COLO829 (cell line): ENCODE measurements at regions not wholly inside any gene's neighbourhood (a gene's known extent, or its start where the extent isn't known, plus 50 kb on each side); places are given as distances from the start of the nearest gene placed in this dataset.

Experiments used
- DNase-seq: peaks from one replicate; pipeline ENCODE4 v3.0.0; 2012; ENCODE audit warnings: low spot score

GRCh38 chr12:25714198-25714984 lies 161.3 kb upstream of the LMNTD1 start:
- no peak for DNase-seq

GRCh38 chr12:25715102-25715501 lies 162.0 kb upstream of the LMNTD1 start:
- no peak for DNase-seq

DNA sequence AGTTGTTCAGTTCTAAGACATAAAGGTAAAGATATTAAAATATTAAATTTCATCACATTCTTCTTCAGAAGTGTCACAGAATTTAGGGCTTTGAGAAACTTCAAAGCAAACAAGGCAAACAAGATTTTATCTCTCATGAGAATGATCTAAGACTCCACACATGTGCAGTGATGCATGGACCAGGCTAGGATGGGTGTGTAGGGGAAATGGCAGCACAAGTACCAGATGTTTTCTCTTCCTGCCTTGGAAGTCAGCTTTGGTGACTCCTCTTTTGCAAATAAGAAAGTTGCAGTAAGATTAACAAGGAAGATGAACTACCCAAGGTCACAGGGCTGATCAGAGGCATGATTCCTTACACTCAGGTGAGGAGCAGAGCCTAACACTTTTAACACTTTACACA lies 163.8 kb upstream of the LMNTD1 start:
- DNase-seq, result no peak

GRCh38 chr12:25717552-25717951 lies 164.5 kb upstream of the LMNTD1 start:
- DNase-seq, result no peak

DNA sequence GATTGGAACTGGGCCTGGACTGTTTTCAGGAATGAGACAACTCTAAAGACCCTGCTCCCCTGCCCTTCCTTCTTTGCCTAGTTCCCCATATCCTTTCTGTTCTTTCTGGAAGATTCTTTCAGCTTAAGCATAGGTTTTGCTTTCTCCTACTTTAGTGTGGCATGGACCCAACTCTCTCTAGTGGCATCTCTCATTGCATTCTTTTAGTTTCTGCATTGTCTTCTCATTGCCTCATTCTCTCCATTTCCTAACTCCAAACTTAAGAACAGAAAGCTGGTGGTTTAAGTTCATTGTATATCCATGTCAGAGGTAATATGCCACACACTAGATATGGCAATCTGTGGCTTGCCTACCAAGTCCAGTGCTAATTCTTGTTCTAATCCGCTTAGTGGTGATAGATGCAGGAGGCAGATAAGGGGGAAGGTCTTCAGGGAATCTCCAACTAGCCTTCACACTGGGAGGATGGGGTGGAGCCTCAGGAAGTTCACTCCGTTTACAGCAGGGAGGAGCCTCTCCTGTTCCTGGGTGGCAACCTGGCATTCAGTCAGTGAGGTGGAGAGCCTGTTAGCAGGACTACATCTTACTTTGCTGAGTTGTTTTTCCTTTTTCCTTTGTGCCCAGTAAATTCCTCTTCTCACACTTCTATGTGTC lies 165.1 kb upstream of the LMNTD1 start:
- DNase-seq, result no peak

- DNase-seq, result no peak
These were observed 166.4 kb upstream of the LMNTD1 start for GRCh38 chr12:25719505-25719904.

DNA sequence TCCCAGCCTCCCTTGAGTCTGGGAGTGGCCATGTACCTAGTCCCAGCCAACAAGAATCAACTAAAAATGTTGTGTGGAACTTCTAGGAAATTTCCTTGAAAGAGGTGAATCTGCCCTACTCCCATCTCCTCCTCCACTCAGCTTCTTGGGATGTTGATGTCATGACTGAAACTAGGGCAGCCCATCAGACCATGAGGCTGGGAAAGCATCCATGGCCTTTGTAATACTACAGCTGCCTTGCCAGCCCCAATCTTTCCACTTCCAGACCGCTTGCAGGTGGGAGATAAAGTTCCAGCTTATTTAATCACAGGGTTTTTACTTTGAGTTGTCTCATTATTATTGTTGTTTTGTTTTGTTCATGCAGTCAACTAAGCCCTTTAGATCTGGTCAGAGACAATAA lies 170.3 kb upstream of the LMNTD1 start:
- no peak for DNase-seq

- no peak for DNase-seq
These were observed 170.9 kb upstream of the LMNTD1 start for GRCh38 chr12:25723921-25724491.

DNA sequence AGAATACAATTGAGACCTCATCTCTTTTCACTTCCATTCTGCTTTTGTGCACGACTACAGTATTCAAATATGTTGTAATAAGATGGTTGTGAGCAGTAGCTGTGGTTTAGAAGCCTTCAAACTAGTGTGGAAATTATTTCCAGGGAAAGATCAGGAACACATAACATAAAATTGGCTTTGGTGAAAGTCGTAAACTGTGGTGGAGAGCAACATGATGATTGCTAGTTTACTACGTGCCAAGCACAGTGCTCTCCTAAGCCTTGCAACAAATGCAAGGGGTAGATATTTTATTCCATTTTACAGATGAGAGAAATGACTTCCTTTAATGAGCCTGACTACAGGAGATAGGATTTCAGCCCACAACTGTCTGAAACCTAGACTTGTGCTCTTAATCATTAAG lies 172.4 kb upstream of the LMNTD1 start:
- DNase-seq, result no peak

DNA sequence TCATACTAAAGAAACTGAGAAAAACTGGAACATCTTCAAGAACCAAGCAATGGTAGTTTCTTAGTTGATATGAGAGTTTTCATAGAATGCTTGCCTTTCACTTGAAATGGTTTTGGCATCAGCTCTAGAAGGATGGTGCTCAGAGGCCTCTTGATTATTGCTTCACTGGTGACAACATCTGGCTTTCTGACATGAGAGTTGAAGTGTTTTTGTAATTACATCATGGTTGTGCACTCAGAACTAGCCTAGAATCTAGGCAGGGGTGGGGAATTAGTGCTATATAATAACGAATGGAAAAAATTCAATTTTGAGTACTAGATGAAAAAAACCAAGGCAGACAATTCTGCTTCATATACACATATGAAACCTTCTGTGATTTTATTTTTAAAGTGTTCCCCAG lies 172.8 kb upstream of the LMNTD1 start:
- DNase-seq, result no peak

GRCh38 chr12:25728056-25728595 lies 175.0 kb upstream of the LMNTD1 start:
- DNase-seq, result no peak

GRCh38 chr12:25730489-25731349 lies 177.6 kb upstream of the LMNTD1 start:
- DNase-seq, result peak; percentile 85

DNA sequence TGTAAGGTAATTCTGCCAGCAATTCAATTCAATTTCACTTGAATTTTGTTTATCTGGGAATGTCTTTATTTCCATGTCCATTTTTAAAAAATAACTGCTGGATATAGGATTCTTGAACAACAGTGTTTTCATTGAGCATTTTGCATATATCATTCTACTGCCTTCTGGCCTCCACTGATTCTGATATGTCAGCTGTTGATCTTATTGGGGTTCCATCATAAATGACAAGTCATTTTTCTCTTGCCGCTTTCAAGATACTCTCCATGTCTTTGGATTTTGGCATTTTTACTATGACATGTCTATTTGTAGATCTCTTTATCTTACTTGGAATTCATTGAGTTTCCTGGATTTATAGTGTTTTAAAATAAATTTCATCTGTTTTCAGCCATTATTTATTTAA lies 180.5 kb upstream of the LMNTD1 start:
- no peak for DNase-seq

DNA sequence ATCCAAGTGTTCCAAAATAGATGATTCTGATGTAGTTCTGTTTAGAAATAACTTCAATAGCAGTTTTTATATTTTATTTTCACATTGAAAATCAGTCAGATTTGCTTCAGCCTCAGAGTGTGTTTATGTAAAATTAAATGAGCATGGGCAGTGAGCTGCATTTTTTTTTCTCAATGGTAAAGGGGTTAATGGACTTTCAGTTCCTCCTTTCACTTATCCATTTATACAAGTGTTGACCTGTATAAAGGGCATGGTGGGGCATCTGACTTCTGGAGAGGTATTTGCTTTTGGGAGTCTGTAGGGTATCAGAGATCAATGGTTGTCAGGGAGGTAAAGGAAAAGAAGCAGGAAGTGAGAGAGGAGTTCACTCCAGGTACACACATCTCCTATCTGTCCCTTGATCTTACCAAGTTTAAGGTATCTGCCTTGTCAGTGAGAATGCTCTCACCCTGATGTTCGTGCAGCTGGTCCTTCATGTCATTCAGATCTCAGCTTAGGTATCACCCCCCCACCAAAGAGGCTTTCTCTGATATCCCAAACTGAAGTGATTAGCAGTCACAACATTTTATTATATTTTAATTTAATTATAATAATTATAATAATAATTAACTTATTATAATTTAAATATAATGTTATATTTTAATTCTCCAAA lies 181.6 kb upstream of the LMNTD1 start:
- no peak for DNase-seq

- no peak for DNase-seq
These were observed 187.5 kb upstream of the LMNTD1 start for GRCh38 chr12:25740617-25741016.

DNA sequence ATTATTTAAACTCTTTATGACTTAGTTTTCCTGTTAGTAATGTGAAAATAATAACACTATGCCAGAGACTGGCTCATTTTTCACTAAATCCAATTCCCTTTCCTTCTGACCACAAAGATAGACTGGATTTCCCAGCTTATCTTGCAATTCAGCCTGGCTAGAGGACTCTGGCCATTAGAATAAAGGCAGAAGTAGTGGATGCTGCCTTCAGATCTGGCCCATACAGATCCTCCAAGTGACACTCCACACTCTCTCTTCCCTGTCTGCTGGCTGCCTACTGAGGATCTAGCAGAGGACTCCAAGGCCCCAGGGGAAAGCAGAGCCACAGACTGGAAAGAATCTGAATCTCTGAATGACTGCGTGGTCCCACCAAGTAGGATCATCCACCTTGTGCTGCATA lies 188.8 kb upstream of the LMNTD1 start:
- no peak for DNase-seq

- DNase-seq, result no peak
These were observed 190.7 kb upstream of the LMNTD1 start for GRCh38 chr12:25743679-25744215.

DNA sequence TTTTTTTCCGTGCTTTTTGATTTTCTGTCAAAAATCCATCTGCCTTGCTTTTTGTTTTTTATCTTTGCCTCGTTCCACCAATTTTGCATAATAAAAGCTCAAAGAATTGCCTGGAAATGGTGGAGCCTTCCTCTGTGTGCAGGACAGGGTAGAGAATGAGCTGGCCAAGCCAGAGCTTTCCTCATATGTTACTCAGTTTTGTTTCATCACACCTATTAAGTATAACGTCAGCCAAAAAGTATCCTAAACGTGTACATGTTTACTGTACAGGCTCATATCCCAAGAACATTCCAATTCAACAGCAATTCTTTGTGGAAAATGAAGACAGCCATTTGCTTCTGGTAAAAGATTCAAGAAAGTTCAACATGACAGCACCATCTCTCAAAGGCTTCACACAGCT lies 191.2 kb upstream of the LMNTD1 start:
- DNase-seq, result no peak

- DNase-seq, result peak; percentile 51
These were observed 192.2 kb upstream of the LMNTD1 start for GRCh38 chr12:25745281-25745680.

GRCh38 chr12:25746131-25746530 lies 193.0 kb upstream of the LMNTD1 start:
- DNase-seq, result no peak

DNA sequence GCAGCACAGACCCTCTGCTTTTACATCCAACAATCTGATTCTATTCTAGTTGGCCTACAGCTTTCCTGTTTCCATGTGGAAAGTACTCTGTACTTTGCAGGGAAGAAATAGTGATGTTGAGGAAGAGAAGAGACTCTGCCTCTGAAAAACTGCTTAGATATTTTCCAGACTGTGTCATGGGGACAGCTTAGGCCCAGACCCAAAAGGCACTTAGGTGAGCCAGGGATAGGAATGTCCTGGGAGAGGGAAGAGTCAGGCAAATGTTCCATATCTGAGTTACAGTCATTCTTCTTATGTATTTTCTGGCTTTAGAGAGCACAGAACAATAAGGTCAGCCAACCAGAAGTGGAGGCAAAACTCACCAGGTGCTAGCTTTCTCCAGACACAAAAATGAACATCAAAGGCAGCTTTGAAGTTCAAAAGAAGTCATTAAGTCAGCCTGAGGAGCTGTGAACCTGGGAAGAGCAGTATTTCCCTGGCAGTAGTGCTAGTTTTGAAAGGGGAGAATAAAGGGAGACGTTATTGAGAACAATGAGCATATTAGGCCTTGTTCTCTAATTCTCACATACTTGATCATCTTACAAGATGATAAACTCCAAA lies 199.7 kb upstream of the LMNTD1 start:
- DNase-seq, result no peak
